GM12872 (cell line): ENCODE measurements at regions not wholly inside any gene's neighbourhood (a gene's known extent, or its start where the extent isn't known, plus 50 kb on each side); places are given as distances from the start of the nearest gene placed in this dataset.

Source experiments
- TF ChIP-seq, protein P1 (sequence below): IDR thresholded peaks from 3 replicates; pipeline ENCODE4 v1.5.1; 2011; ENCODE audit warnings: low read depth, mild to moderate bottlenecking, low read length, moderate library complexity; ENCODE audit not compliant: insufficient read depth

DNA sequence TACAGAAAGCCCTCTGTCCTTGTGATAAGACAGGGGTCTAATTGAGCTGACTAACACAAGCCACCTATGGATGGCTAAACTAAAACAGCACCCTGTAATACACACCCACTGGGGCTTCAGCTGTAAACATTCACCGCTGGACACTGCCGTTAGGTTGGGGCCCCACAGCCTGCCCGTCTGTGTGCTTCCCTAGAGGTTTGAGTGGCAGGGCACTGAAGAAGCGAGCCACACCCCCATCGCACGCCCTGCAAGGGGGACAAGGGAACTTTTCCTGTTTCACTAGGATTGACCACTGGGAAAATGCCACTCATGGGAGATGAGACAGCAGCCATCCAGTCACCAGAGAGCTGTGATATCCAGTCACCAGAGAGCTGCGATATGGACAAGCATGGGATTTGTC is 335.7 kb upstream of the CFAP20DC start:
- TF ChIP-seq, protein P1, sequence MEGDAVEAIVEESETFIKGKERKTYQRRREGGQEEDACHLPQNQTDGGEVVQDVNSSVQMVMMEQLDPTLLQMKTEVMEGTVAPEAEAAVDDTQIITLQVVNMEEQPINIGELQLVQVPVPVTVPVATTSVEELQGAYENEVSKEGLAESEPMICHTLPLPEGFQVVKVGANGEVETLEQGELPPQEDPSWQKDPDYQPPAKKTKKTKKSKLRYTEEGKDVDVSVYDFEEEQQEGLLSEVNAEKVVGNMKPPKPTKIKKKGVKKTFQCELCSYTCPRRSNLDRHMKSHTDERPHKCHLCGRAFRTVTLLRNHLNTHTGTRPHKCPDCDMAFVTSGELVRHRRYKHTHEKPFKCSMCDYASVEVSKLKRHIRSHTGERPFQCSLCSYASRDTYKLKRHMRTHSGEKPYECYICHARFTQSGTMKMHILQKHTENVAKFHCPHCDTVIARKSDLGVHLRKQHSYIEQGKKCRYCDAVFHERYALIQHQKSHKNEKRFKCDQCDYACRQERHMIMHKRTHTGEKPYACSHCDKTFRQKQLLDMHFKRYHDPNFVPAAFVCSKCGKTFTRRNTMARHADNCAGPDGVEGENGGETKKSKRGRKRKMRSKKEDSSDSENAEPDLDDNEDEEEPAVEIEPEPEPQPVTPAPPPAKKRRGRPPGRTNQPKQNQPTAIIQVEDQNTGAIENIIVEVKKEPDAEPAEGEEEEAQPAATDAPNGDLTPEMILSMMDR = no peak

DNA sequence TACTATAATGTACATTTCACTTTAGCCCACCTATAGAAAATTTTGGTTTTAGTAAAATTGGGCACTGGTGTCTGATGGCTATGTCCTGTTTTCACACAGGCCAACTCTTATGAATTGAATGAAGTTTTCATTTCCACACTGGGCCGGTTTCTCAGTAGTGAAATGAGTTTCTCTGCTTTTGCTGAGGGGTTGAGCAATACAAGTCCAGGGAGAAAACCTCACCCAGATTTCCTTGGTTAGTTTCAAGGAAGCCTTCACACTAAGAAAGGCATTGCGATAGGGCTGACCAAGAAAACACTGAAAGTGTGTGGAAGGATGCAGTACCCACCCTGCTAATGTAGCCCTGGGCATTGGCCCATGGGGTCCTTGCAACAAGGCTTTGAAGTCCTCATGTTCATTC is 331.5 kb upstream of the CFAP20DC start:
- TF ChIP-seq, protein P1 = no peak

DNA sequence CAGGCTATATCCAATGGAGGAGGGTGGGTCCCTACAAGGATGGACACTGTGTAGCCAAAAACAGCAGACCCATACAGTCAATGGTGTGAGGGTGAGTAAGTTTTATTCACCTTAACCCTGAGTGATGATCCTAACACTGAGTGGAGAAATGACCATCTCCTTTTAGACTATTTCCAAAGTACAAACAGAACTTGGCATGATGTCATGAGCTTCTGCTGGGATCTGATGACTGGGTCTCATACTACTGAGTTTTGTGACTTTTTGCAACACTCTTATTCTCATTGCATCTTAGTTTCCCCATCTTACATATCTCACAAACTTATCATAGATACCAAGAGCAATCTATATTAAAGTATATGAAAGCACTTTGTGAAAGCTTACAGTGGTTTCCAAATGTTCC is 330.3 kb upstream of the CFAP20DC start:
- TF ChIP-seq, protein P1 = no peak

DNA sequence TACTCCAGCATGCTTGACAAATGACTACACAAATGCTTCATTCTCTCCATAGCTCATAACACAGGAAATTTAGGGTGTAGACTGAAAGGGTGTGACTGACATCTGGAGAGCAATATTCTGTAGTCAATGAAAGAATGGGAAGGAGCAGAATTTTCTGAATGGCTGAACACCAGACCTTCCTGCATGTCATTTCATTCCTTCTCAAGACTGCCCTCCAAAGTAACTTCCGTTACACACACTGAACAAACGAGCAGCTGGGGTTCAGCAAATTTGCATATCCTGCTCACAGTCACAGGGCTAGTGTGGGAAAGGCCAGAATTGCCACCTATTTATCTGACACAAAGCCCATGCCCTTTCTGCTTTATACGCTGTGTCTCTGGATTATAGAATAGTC is 325.0 kb upstream of the CFAP20DC start:
- TF ChIP-seq, protein P1 = no peak

DNA sequence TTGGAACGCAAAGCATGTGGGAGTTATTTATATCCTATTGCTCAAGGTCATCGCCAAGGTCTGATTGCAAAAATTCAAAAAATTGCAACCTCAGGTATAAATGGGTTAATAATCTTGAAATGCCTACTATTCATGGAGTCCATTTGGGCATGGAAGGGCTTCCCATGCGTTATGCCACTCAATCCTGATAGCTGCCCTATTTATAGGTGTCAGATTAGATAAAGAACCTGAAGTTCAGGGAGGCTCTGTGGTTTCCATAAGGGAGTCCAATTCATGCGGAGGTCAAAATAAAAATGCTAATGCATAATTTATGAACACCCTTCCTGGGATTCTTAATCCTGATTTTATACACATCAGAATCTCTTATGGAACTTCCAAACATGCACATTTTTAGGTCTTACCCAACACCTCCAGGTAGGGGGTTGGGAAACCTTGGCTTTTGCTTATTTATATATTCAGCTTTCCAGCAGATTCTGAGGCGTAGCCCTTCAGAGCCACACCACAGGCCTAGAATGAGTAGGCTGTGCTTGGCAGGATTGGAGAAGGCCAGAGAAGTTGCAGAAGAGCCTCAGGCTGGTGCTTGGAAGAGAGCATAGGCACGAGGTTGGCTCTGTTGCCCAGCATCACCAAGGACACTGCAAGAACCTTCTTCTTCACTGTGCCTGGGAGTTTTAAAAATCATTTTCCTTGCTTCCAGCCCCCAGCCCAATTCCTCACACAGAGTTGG is 324.4 kb upstream of the CFAP20DC start:
- TF ChIP-seq, protein P1 = no peak

DNA sequence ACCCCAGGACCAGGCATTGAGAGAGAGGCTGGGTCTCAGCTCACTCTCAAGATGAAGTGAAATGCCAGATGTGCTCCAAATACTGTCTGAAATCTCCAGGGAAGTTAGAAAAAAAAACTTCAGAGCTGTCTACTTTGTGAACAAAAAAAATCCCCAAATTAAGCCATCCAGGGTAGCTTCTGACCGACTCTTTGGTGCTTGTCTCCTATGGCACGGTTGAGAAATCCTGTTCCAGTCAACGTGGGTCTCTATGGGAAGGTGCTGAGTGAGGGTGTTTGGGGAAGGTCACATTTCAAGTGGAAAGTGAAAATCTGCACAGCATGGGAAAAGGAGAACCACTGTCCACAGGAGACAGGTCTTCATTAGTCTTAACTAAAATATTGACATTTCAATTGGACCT is 322.5 kb upstream of the CFAP20DC start:
- TF ChIP-seq, protein P1 = no peak

DNA sequence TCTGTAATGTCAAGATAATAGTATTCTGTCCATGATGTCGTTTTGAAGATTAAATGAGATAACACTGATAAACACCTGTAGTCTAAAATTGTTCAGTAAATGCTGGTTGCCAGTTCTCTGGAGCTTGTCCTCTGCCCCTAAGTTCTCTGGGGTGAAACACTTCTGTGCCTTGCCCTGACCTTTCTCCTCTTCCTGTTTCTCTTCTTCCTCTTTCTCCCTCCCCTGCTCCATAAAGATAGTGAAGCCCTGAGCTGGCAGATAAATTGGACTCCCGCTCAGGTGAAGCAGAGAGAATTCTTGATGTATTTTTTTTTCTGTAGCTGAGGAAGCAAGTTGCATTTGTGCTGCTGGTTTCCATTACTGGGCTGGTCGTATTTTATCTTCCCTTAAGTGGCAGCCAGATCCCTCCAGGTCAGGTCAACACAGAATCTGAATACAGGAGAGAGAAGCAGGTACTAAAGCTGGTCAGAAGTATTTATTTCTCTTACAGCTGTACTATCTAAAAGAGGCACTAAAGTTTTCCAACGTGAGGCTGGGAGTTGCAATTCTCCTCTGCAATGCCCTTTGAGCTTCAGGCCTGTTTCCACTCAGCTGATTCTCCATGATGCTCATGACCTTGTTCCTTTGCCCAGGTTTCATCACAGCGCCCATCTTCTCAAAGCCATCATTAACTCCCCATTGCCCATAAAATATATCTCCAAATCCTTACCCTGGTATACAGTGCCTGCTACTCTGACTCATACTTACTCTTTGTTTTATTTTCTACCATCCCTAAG is 319.3 kb upstream of the CFAP20DC start:
- TF ChIP-seq, protein P1 = no peak
